ENCODE measurements at regions not wholly inside any gene's neighbourhood (a gene's known extent, or its start where the extent isn't known, plus 50 kb on each side); places are given as distances from the start of the nearest gene placed in this dataset.

- Histone ChIP-seq H3K9ac (ENCODE audit: low read depth in 1 of 2, low read length in 2 of 2) (no peak overlapping the region), H3K9me3 (ENCODE audit: control insufficient read depth in 4 of 4, low read length in 3 of 4) (no peaks in the 10 kb centered on the region), H3K27ac (ENCODE audit: low read depth in 1 of 2, low read length in 2 of 2) (no peak overlapping the region), H3K36me3 (ENCODE audit: control insufficient read depth in 4 of 4, insufficient read depth in 3 of 4, low read depth in 1 of 4, low read length in 3 of 4) (no peaks in the 10 kb centered on the region), H3K4me1 (ENCODE audit: control insufficient read depth in 4 of 4, insufficient read depth in 4 of 4, low read length in 3 of 4) (no peaks in the 10 kb centered on the region), H3K27me3 (ENCODE audit: control insufficient read depth in 4 of 4, insufficient read depth in 4 of 4, low read length in 3 of 4) (no peaks in the 10 kb centered on the region), H3K4me3 (ENCODE audit: low read depth in 1 of 3, low read length in 3 of 3) (no peak overlapping the region)
- TF ChIP-seq NR2F2 (IDR thresholded peaks at IDR 0.05) = no peak
- TF ChIP-seq SP1 (IDR thresholded peaks at IDR 0.05) = no peak
- no peak for TF ChIP-seq MAX (IDR thresholded peaks at IDR 0.05)
- TF ChIP-seq HNF4G (IDR thresholded peaks at IDR 0.05) = no peak
- TF ChIP-seq JUND (IDR thresholded peaks at IDR 0.05) = no peak
- TF ChIP-seq RAD21 (IDR thresholded peaks at IDR 0.05) = no peak
- no peak for TF ChIP-seq YY1 (IDR thresholded peaks at IDR 0.05)
- TF ChIP-seq REST (IDR thresholded peaks at IDR 0.05) = no peak
- no peak for TF ChIP-seq GABPA (IDR thresholded peaks at IDR 0.05 in 1 of 2, conservative IDR thresholded peaks at IDR 0.05 in 1 of 2)
- TF ChIP-seq FOXA2 (IDR thresholded peaks at IDR 0.05) = no peak
- TF ChIP-seq RXRA (IDR thresholded peaks at IDR 0.05) = no peak
- no peak for TF ChIP-seq HNF4A (conservative IDR thresholded peaks at IDR 0.05)
- no peak for TF ChIP-seq EGR1 (IDR thresholded peaks at IDR 0.05; ENCODE audit: low read depth in 2 of 2)
- no peak for TF ChIP-seq TAF1 (conservative IDR thresholded peaks at IDR 0.05)
- TF ChIP-seq CTCF (IDR thresholded peaks at IDR 0.05; ENCODE audit: low read depth, low read length, missing input control) = no peak
- no peak for TF ChIP-seq ATF3 (IDR thresholded peaks at IDR 0.05)
- TF ChIP-seq FOXA1 (IDR thresholded peaks at IDR 0.05) = no peak
- no peak for TF ChIP-seq ZBTB33 (IDR thresholded peaks at IDR 0.05)
- WGBS = 67% methylated on average over 5 of the region's 5 CpGs
- no peak for DNase-seq (ENCODE audit: low spot score)
Observed at GRCh38 chr10:108567899-108568752, 1355.2 kb downstream of the XPNPEP1 start.

Data from liver (tissue), 8 donors.